H1 (cell line): ENCODE measurements at regions not wholly inside any gene's neighbourhood (a gene's known extent, or its start where the extent isn't known, plus 50 kb on each side); places are given as distances from the start of the nearest gene placed in this dataset.

Experiments used
- CTCF ChIA-PET: fragments of 300-600 bp; sonication (Branson Sonifier 250); formaldehyde crosslinking; loops from one replicate; lab custom pipeline; 2021; ENCODE audit not compliant: partially characterized antibody; lab: Charles Lee
- POLR2A ChIA-PET: fragments of 300-600 bp; sonication (Branson Sonifier 250); formaldehyde crosslinking; loops from one replicate; lab custom pipeline; 2021; ENCODE audit warnings: inconsistent platforms; ENCODE audit not compliant: partially characterized antibody; lab: Charles Lee
- DNase-seq, 2 experiments: peaks; one replicate each; pipeline versions ENCODE4 v3.0.0 to v3.0.0-alpha.2; 2010 to 2022; ENCODE audit warnings: low spot score in 2 of 2, low read depth in 1 of 2, mixed read lengths in 1 of 2
- FAIRE-seq: peaks from 2 replicates; lab custom pipeline; 2011; peaks lifted over from hg19 to GRCh38; lab: Jason Lieb, UNC
- H2AFZ ChIP-seq: 2 replicates; pipeline ENCODE4 v1.8.1; 2012; ENCODE audit warnings: low read length, inconsistent platforms
- H2AK5ac ChIP-seq: 2 replicates; pipeline ENCODE4 v1.6.1; 2013; ENCODE audit warnings: low read depth, low read length
- H2BK120ac ChIP-seq: replicated peaks from 2 replicates; pipeline ENCODE3; 2013; ENCODE audit warnings: low read depth, low read length, inconsistent platforms
- H2BK12ac ChIP-seq: 2 replicates; pipeline ENCODE4 v1.6.1; 2013; ENCODE audit warnings: low read depth, low read length
- H2BK15ac ChIP-seq: 2 replicates; pipeline ENCODE4 v1.6.1; 2013; ENCODE audit warnings: low read length
- H2BK20ac ChIP-seq: 2 replicates; pipeline ENCODE4 v1.6.1; 2013; ENCODE audit warnings: low read length
- H2BK5ac ChIP-seq: 2 replicates; pipeline ENCODE4 v1.6.1; 2013; ENCODE audit warnings: low read depth, low read length
- H3K14ac ChIP-seq: 2 replicates; pipeline ENCODE4 v1.6.1; 2013; ENCODE audit warnings: inconsistent platforms; ENCODE audit not compliant: insufficient read length
- H3K18ac ChIP-seq: 2 replicates; pipeline ENCODE4 v1.6.1; 2013; ENCODE audit warnings: low read length; ENCODE audit errors: extremely low read depth
- H3K23ac ChIP-seq: 2 replicates; pipeline ENCODE4 v1.6.1; 2013; ENCODE audit warnings: inconsistent platforms; ENCODE audit not compliant: insufficient read length
- H3K23me2 ChIP-seq: 2 replicates; pipeline ENCODE4 v1.6.1; 2013; ENCODE audit warnings: low read depth, low read length
- H3K27ac ChIP-seq: 2 replicates; pipeline ENCODE4 v1.6.1; 2011; ENCODE audit warnings: low read depth, low read length, inconsistent platforms
- H3K27me3 ChIP-seq, 4 experiments: replicated peaks in 1 of 4; 1 replicate in 1 of 4; 2 replicates in 3 of 4; pipeline versions ENCODE4 v1.6.1 to v1.8.1; 2011 to 2013; ENCODE audit warnings: low read length in 3 of 4, mild to moderate bottlenecking in 3 of 4, inconsistent platforms in 2 of 4, mixed read lengths in 2 of 4, moderate library complexity in 1 of 4; ENCODE audit not compliant: control insufficient read depth in 3 of 4, insufficient read depth in 3 of 4; ENCODE audit errors: extremely low read depth in 1 of 4
- H3K36me3 ChIP-seq, 4 experiments: 2 replicates each; pipeline versions ENCODE4 v1.6.1 to v1.8.1; 2011 to 2013; ENCODE audit warnings: mild to moderate bottlenecking in 4 of 4, low read length in 3 of 4, moderate library complexity in 2 of 4, control low read depth in 1 of 4, inconsistent platforms in 1 of 4; ENCODE audit not compliant: insufficient read depth in 4 of 4, control insufficient read depth in 2 of 4
- H3K4ac ChIP-seq: replicated peaks from 2 replicates; pipeline ENCODE3; 2013; ENCODE audit warnings: low read length, low read depth, mixed read lengths, inconsistent platforms; ENCODE audit not compliant: insufficient read length
- H3K4me1 ChIP-seq, 4 experiments: replicated peaks in 1 of 4; 1 replicate in 1 of 4; 2 replicates in 3 of 4; pipeline versions ENCODE4 v1.6.1 to v1.8.1; 2011 to 2013; ENCODE audit warnings: low read length in 3 of 4, inconsistent platforms in 2 of 4, mixed read lengths in 1 of 4; ENCODE audit not compliant: insufficient read depth in 4 of 4, control insufficient read depth in 3 of 4
- H3K4me2 ChIP-seq, 2 experiments: 2 replicates each; pipeline versions ENCODE4 v1.6.1 to v1.8.1; 2011 to 2013; ENCODE audit warnings: low read depth in 2 of 2, low read length in 2 of 2, control low read depth in 1 of 2, inconsistent platforms in 1 of 2, mild to moderate bottlenecking in 1 of 2; ENCODE audit not compliant: insufficient read depth in 1 of 2
- H3K4me3 ChIP-seq, 4 experiments: fragments of 200-600, 300-600 bp in 1 of 4; sonication (generic), shearing (Covaris generic), sonication (Bioruptor Twin) in 1 of 4; 2 replicates each; pipeline versions ENCODE4 v1.5.1 to v1.8.1; 2011 to 2016; ENCODE audit warnings: low read length in 4 of 4, low read depth in 3 of 4, control low read depth in 2 of 4, inconsistent platforms in 2 of 4, mild to moderate bottlenecking in 2 of 4, mixed read lengths in 1 of 4, moderate library complexity in 1 of 4; ENCODE audit not compliant: insufficient read depth in 2 of 4; ENCODE audit errors: extremely low read depth in 1 of 4
- H3K56ac ChIP-seq: replicated peaks from 2 replicates; pipeline ENCODE3; 2013; ENCODE audit warnings: low read depth, mild to moderate bottlenecking, mixed read lengths, low read length, inconsistent platforms; ENCODE audit not compliant: insufficient read length
- H3K79me1 ChIP-seq: 2 replicates; pipeline ENCODE4 v1.6.1; 2013; ENCODE audit warnings: low read depth, low read length, control low read depth
- H3K79me2 ChIP-seq, 2 experiments: 2 replicates each; pipeline versions ENCODE4 v1.6.1 to v1.8.1; 2012 to 2013; ENCODE audit warnings: low read length in 2 of 2, mild to moderate bottlenecking in 2 of 2, inconsistent platforms in 1 of 2; ENCODE audit not compliant: insufficient read depth in 2 of 2, control insufficient read depth in 1 of 2
- H3K9ac ChIP-seq, 4 experiments: replicated peaks in 1 of 4; 1 replicate in 1 of 4; 2 replicates in 3 of 4; pipeline versions ENCODE4 v1.6.1 to v1.8.1; 2011 to 2013; ENCODE audit warnings: low read depth in 3 of 4, low read length in 3 of 4, control low read depth in 2 of 4, mild to moderate bottlenecking in 2 of 4, moderate library complexity in 2 of 4, inconsistent platforms in 1 of 4; ENCODE audit errors: extremely low read depth in 1 of 4
- H3K9me3 ChIP-seq, 2 experiments: 2 replicates each; pipeline versions ENCODE4 v1.6.1 to v1.8.1; 2012 to 2013; ENCODE audit warnings: mild to moderate bottlenecking in 2 of 2, moderate library complexity in 2 of 2, control low read depth in 1 of 2, inconsistent platforms in 1 of 2, low read depth in 1 of 2, low read length in 1 of 2, mixed read lengths in 1 of 2; ENCODE audit not compliant: insufficient read depth in 2 of 2
- H4K20me1 ChIP-seq, 2 experiments: replicated peaks in 1 of 2; 2 replicates each; pipeline versions ENCODE3 to v1.8.1; 2011 to 2013; ENCODE audit warnings: inconsistent platforms in 2 of 2, low read length in 2 of 2, mild to moderate bottlenecking in 1 of 2; ENCODE audit not compliant: insufficient read depth in 2 of 2, control insufficient read depth in 1 of 2
- H4K5ac ChIP-seq: 2 replicates; pipeline ENCODE4 v1.6.1; 2013; ENCODE audit warnings: low read length, low read depth, mixed read lengths, inconsistent platforms; ENCODE audit not compliant: insufficient read length
- H4K8ac ChIP-seq: 2 replicates; pipeline ENCODE4 v1.8.0; 2013; ENCODE audit warnings: mild to moderate bottlenecking, moderate library complexity, low read length, inconsistent platforms; ENCODE audit not compliant: insufficient read depth; ENCODE audit errors: extremely low read depth
- H4K91ac ChIP-seq: replicated peaks from 2 replicates; pipeline ENCODE3; 2013; ENCODE audit warnings: low read length, mixed read lengths, inconsistent platforms; ENCODE audit not compliant: insufficient read length
- CBX5 ChIP-seq: fragments of 300-800, 300-1000 bp; sonication (generic); IDR thresholded peaks from 2 replicates; pipeline ENCODE4 v1.7.1; 2016; ENCODE audit warnings: antibody characterized with exemption, low read length, low read depth
- FOSL1 ChIP-seq: IDR thresholded peaks from 2 replicates; pipeline ENCODE4 v1.6.1; 2011; ENCODE audit warnings: mild to moderate bottlenecking, low read depth, low read length, moderate library complexity; ENCODE audit not compliant: insufficient read depth
- HDAC2 ChIP-seq, 2 experiments: fragments of 300-600 bp in 1 of 2; sonication (generic) in 1 of 2; IDR thresholded peaks; 2 replicates each; pipeline ENCODE4 v1.6.1; 2011 to 2012; ENCODE audit warnings: low read depth in 2 of 2, low read length in 2 of 2, mild to moderate bottlenecking in 2 of 2, moderate library complexity in 2 of 2, borderline replicate concordance in 1 of 2, inconsistent platforms in 1 of 2
- MAX ChIP-seq: IDR thresholded peaks from 2 replicates; pipeline ENCODE4 v1.6.1; 2012; ENCODE audit warnings: inconsistent platforms
- RBBP5 ChIP-seq: IDR thresholded peaks from 2 replicates; pipeline ENCODE4 v1.7.1; 2012; ENCODE audit warnings: low read depth, mild to moderate bottlenecking, inconsistent platforms, low read length, moderate library complexity, borderline replicate concordance
- SIX5 ChIP-seq: IDR thresholded peaks from 2 replicates; pipeline ENCODE4 v1.6.1; 2011; ENCODE audit warnings: mild to moderate bottlenecking, low read depth, low read length
- YY1 ChIP-seq: IDR thresholded peaks from 2 replicates; pipeline ENCODE4 v1.6.1; 2011; ENCODE audit warnings: low read depth, mild to moderate bottlenecking, low read length
- WGBS, 2 experiments: shearing (Covaris generic) in 1 of 2; methylation state at CpG; one replicate each; pipeline versions ENCODE4 v1.1.6 to v1.1.7; 2013 to 2015; ENCODE audit warnings: low lambda C conversion rate in 2 of 2, mixed read lengths in 2 of 2, inconsistent platforms in 1 of 2, low coverage in 1 of 2, missing lambda C conversion rate in 1 of 2; ENCODE audit not compliant: insufficient replicate concordance in 2 of 2, insufficient coverage in 1 of 2, insufficient read length in 1 of 2; ENCODE audit errors: extremely low coverage in 1 of 2, missing lambda C conversion rate in 1 of 2; 5-methylcytosine and 5-hydroxymethylcytosine counted together
- TF ChIP-seq, protein P1 (sequence below): IDR thresholded peaks from 2 replicates; pipeline ENCODE4 v1.6.1; 2012; ENCODE audit warnings: inconsistent platforms

DNA sequence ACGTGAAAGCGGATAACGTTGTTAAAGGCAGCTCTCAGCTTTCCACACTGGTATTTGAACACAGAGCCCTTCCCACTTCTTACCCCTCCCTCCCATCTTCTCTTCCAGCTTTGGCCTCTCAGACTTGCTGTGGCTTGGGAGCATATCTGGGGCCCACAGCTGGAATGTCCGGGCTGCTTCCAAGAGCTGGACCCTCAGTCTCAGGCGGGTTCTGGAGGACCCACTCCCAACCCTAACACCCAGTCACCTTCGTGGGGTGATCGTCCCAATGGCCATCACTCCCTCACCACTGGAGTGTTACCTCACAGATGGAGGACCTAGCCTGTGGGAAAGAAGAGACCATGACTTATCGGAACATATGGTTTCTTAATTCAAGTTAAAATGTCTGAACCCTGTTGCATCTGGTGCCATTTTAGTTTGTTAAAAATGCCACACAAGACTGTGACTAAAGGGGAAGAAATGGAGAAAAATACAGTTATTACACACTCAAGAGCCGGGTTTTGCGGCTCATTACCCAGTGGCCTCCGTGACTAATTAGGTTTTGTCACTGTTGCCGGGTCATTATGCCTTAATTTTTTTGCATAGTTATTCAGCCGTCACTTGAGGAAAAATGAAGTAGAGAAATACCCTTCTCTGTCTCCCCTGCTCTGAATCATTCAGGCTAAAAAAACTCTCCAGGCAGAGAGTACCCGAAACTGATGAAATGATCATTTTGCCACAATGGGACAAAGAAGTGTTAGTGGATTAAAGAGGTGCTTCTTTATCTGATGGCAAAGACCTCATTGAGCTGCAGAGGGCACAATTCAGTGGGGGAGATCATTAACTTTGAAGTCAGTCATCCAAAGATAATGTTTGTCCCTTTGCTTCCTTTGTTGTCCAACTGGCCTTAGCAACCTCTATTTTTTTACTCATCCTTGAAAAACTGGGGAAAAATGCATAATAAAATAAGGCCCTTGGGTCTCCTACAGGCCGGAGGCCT is 87.2 kb upstream of the HTATIP2 start:
- H3K79me2 ChIP-seq: no peaks in the 10 kb centered on the region
- H3K23me2 ChIP-seq: no peaks in the 10 kb centered on the region
- 96% methylated on average over 15 of the region's 15 CpGs; no CpG with 5 or more reads in 1 of the 2 experiments for WGBS, 2 experiments
- no peak overlapping the region for H2BK5ac ChIP-seq
- TF ChIP-seq CBX5 (no peak), SIX5 (no peak), RBBP5 (no peak), YY1 (no peak), HDAC2 (IDR thresholded peaks at IDR 0.05; ENCODE audit: borderline replicate concordance in 1 of 2, low read depth in 2 of 2, low read length in 2 of 2) (no peak), FOSL1 (no peak), MAX (no peak)
- TF ChIP-seq, protein P1, sequence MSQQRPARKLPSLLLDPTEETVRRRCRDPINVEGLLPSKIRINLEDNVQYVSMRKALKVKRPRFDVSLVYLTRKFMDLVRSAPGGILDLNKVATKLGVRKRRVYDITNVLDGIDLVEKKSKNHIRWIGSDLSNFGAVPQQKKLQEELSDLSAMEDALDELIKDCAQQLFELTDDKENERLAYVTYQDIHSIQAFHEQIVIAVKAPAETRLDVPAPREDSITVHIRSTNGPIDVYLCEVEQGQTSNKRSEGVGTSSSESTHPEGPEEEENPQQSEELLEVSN: no peak
- TF ChIP-seq, all 59 proteins: peak for 0
- Histone ChIP-seq H2BK20ac (no peak overlapping the region), H3K23ac (no peak overlapping the region), H3K14ac (no peak overlapping the region), H3K4me3 (no peak overlapping the region), H3K27me3 (no peaks in the 10 kb centered on the region; a peak in 1 of 7 replicates), H4K8ac (no peak overlapping the region), H2AK5ac (no peak overlapping the region), H3K9me3 (no peaks in the 10 kb centered on the region), H2AFZ (no peak overlapping the region), H4K91ac (no peak overlapping the region), H4K5ac (no peak overlapping the region), H4K20me1 (no peaks in the 10 kb centered on the region), H2BK12ac (no peak overlapping the region), H3K79me1 (no peaks in the 10 kb centered on the region), H3K36me3 (no peaks in the 10 kb centered on the region), H3K4me2 (no peak overlapping the region), H3K18ac (no peak overlapping the region), H3K56ac (no peak overlapping the region), H3K9ac (no peak overlapping the region), H2BK120ac (no peak overlapping the region), H3K4ac (no peak overlapping the region), H3K27ac (no peak overlapping the region), H3K4me1 (no peaks in the 10 kb centered on the region), H2BK15ac (no peak overlapping the region)
- CTCF ChIA-PET: interaction anchor here (0.6 to 1.9 kb wide), 2 partner anchors 65 to 230 kb away, joined by 3 to 7 read pairs; no protein-coding TSS in a partner anchor
- FAIRE-seq (no peak), DNase-seq (no peak)
- POLR2A ChIA-PET: interaction anchor here (0.9 kb wide), 1 partner anchor 28 kb away, joined by 3 read pairs; no protein-coding TSS in a partner anchor
